ENCODE measurements at regions not wholly inside any gene's neighbourhood (a gene's known extent, or its start where the extent isn't known, plus 50 kb on each side); places are given as distances from the start of the nearest gene placed in this dataset.

GRCh38 chr13:111927181-111927540, 139.8 kb upstream of the SOX1 start:
- peaks cover 6% of the 10 kb centered on the region for H3K9me3 Mint-ChIP-seq
- POLR2A ChIA-PET = no interaction called here

GRCh38 chr13:111929036-111929616, 137.8 kb upstream of the SOX1 start:
- Mint-ChIP-seq H3K36me3 (ENCODE audit: low read depth) (no peaks in the 10 kb centered on the region), H3K27ac (no peak overlapping the region), H3K9me3 (peaks cover 6% of the 10 kb centered on the region), H3K4me3 (no peak overlapping the region), H3K4me1 (ENCODE audit: low read depth) (no peaks in the 10 kb centered on the region), H3K27me3 (no peaks in the 10 kb centered on the region)
- no peak for DNase-seq
- TF ChIP-seq CTCF (IDR thresholded peaks at IDR 0.05) = no peak
- no peak for ATAC-seq
- ChIA-PET POLR2A (no interaction called here), CTCF (no interaction called here)
- intact Hi-C loops (cut with micrococcal nuclease) = no loop called here

More at GRCh38 chr13:111927181-111927540, 139.8 kb upstream of the SOX1 start:
- CTCF ChIA-PET = no interaction called here
- TF ChIP-seq CTCF (IDR thresholded peaks at IDR 0.05) = no peak
- intact Hi-C loops (cut with micrococcal nuclease) = no loop called here
- Mint-ChIP-seq H3K36me3 (ENCODE audit: low read depth) (no peaks in the 10 kb centered on the region), H3K4me1 (ENCODE audit: low read depth) (no peaks in the 10 kb centered on the region), H3K4me3 (no peak overlapping the region), H3K27ac (no peak overlapping the region), H3K27me3 (no peaks in the 10 kb centered on the region)
- DNase-seq = no peak
- no peak for ATAC-seq

- ChIA-PET CTCF (no interaction called here), POLR2A (interaction anchor here (1.0 kb wide), 1 partner anchor 11 kb away, joined by 3 read pairs; no protein-coding TSS in a partner anchor)
- intact Hi-C loops (cut with micrococcal nuclease) = no loop called here
- ATAC-seq = no peak
- H3K9me3 Mint-ChIP-seq = peaks cover 6% of the 10 kb centered on the region
- no peaks in the 10 kb centered on the region for H3K36me3 Mint-ChIP-seq (ENCODE audit: low read depth)
- H3K27ac Mint-ChIP-seq = no peak overlapping the region
- no peak overlapping the region for H3K4me3 Mint-ChIP-seq
- TF ChIP-seq CTCF (IDR thresholded peaks at IDR 0.05) = no peak
- no peaks in the 10 kb centered on the region for H3K4me1 Mint-ChIP-seq (ENCODE audit: low read depth)
- DNase-seq = no peak
- peaks cover 13% of the 10 kb centered on the region for H3K27me3 Mint-ChIP-seq
Observed at GRCh38 chr13:111936267-111936925, 130.6 kb upstream of the SOX1 start.

- intact Hi-C loops (cut with micrococcal nuclease) = no loop called here
- TF ChIP-seq CTCF (IDR thresholded peaks at IDR 0.05) = no peak
- no peak for DNase-seq
- CTCF ChIA-PET = no interaction called here
- no peak for ATAC-seq
- Mint-ChIP-seq H3K27me3 (peaks cover 13% of the 10 kb centered on the region), H3K4me1 (ENCODE audit: low read depth) (no peaks in the 10 kb centered on the region), H3K27ac (no peak overlapping the region), H3K9me3 (no peaks in the 10 kb centered on the region), H3K36me3 (ENCODE audit: low read depth) (no peaks in the 10 kb centered on the region), H3K4me3 (no peak overlapping the region)
- POLR2A ChIA-PET = no interaction called here
Observed at GRCh38 chr13:111937777-111938311, 129.1 kb upstream of the SOX1 start.
